ENCODE measurements at regions not wholly inside any gene's neighbourhood (a gene's known extent, or its start where the extent isn't known, plus 50 kb on each side); places are given as distances from the start of the nearest gene placed in this dataset.

DNA sequence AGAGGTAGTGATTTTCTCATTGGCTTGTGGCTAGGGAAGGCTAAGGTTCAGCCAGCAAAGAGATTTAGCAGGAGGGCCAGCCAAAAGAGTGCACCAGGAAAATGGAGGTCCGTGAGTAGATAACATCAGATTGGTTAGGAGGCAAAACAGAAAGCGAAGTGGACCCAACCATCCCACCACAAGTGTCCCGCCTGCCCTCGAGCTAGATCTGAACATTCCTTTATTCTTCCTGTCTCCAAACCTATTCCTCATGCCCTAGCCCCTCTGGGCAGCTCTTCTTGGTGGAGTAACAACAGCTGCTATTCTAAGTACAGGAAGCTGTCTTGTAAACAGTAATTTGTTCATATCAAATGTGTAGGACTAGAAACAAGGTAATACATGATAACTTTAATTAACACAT, 85.7 kb upstream of the BET1 start:
- CTCF ChIA-PET: interaction anchor here (3.6 to 5.3 kb wide), 2 partner anchors 188 to 201 kb away, joined by 29 to 45 read pairs; partner anchors contain the start of gene TFPI2
- FAIRE-seq: no peak
- WGBS (ENCODE audit: missing lambda C conversion rate): 87% methylated on average over 4 of the region's 4 CpGs

DNA sequence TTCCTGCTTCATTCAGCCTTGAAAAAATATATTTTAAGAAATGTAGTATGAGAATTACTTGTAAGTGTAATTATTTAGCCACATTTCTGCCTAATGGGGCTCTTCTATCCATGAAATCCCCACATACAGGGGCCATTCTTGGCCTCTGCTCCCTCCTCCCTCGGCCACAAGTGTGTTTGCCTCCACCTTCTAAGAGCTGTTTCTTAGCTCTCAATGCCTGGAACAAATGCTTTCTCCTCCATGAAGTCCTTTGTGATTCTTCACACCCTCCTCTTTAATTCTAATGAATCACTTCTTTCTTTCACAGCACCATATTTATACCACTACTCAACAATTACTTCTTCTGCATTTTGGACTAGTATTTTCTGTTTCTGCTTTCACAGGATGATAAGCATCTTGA, 88.8 kb upstream of the BET1 start:
- FAIRE-seq: no peak
- ChIA-PET CTCF (interaction anchor here (0.6 to 1.9 kb wide), 3 partner anchors 15 to 293 kb away, joined by 3 to 6 read pairs (median 3); no protein-coding TSS in a partner anchor), POLR2A (no interaction called here)
- TF ChIP-seq RFX5 (IDR thresholded peaks at IDR 0.05) (no peak), POLR2AphosphoS2 (conservative IDR thresholded peaks at IDR 0.05; ENCODE audit: low read length) (no peak), FOXS1 (CRISPR knock-in tag; IDR thresholded peaks at IDR 0.05) (no peak), HDAC2 (IDR thresholded peaks at IDR 0.05) (no peak), FOSL2 (IDR thresholded peaks at IDR 0.05) (no peak), FOSL2 (CRISPR knock-in tag; IDR thresholded peaks at IDR 0.05) (no peak), ESRRA (IDR thresholded peaks at IDR 0.05; ENCODE audit: borderline replicate concordance, low read length) (no peak), KDM5A (IDR thresholded peaks at IDR 0.05) (no peak), PHF8 (IDR thresholded peaks at IDR 0.05; ENCODE audit: borderline replicate concordance, low read depth) (no peak), POLR2A (IDR thresholded peaks at IDR 0.05; ENCODE audit: low read length) (no peak), HEYL (CRISPR knock-in tag; IDR thresholded peaks at IDR 0.05) (no peak), RNF2 (IDR thresholded peaks at IDR 0.05; ENCODE audit: borderline replicate concordance, low read depth) (no peak), EP300 (IDR thresholded peaks at IDR 0.05) (no peak), MYC (IDR thresholded peaks at IDR 0.05; ENCODE audit: borderline replicate concordance, low read length) (no peak), ZNF302 (CRISPR knock-in tag; IDR thresholded peaks at IDR 0.05) (no peak), CHD4 (IDR thresholded peaks at IDR 0.05; ENCODE audit: borderline replicate concordance) (no peak), HOXB13 (CRISPR knock-in tag; IDR thresholded peaks at IDR 0.05; ENCODE audit: low read depth) (no peak)
- TF ChIP-seq, protein P1, sequence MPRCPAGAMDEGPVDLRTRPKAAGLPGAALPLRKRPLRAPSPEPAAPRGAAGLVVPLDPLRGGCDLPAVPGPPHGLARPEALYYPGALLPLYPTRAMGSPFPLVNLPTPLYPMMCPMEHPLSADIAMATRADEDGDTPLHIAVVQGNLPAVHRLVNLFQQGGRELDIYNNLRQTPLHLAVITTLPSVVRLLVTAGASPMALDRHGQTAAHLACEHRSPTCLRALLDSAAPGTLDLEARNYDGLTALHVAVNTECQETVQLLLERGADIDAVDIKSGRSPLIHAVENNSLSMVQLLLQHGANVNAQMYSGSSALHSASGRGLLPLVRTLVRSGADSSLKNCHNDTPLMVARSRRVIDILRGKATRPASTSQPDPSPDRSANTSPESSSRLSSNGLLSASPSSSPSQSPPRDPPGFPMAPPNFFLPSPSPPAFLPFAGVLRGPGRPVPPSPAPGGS (IDR thresholded peaks at IDR 0.05): no peak
- TF ChIP-seq, protein P2, sequence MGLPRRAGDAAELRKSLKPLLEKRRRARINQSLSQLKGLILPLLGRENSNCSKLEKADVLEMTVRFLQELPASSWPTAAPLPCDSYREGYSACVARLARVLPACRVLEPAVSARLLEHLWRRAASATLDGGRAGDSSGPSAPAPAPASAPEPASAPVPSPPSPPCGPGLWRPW (IDR thresholded peaks at IDR 0.05): no peak
- WGBS (ENCODE audit: missing lambda C conversion rate): 73% methylated on average over 1 of the region's 1 CpG
- no peaks in the 10 kb centered on the region for H3K9me3 ChIP-seq
- H3K4me2 ChIP-seq: no peak overlapping the region
- DNase-seq (ENCODE audit: low read depth in 1 of 2, low spot score in 1 of 2): no peak
- ATAC-seq: no peak
- peaks cover 9% of the 10 kb centered on the region for H3K4me1 ChIP-seq
- H3K4me3 ChIP-seq: no peak overlapping the region
- no peak overlapping the region for H3K27ac ChIP-seq

More for the DNA sequence above, 85.7 kb upstream of the BET1 start:
- TF ChIP-seq TP53 (CRISPR knock-in tag; IDR thresholded peaks at IDR 0.05) (no peak), NR3C1 (IDR thresholded peaks at IDR 0.05) (no peak), MAFK (IDR thresholded peaks at IDR 0.05; ENCODE audit: partially characterized antibody) (no peak), NPAS2 (CRISPR knock-in tag; IDR thresholded peaks at IDR 0.05; ENCODE audit: borderline replicate concordance) (no peak), KDM1A (IDR thresholded peaks at IDR 0.05; ENCODE audit: low read depth) (no peak), KDM5A (IDR thresholded peaks at IDR 0.05) (no peak), FOXS1 (CRISPR knock-in tag; IDR thresholded peaks at IDR 0.05) (no peak)
- TF ChIP-seq, protein P2 (IDR thresholded peaks at IDR 0.05): no peak
- Histone ChIP-seq H3K9me3 (no peaks in the 10 kb centered on the region), H3K4me2 (no peak overlapping the region), H3K4me1 (peaks cover 15% of the 10 kb centered on the region), H3K27ac (peak overlapping the region in 1 of 2 experiments; percentile 82; a peak in 2 of 6 replicates), H3K4me3 (no peak overlapping the region)
- DNase-seq (ENCODE audit: low read depth in 1 of 2, low spot score in 1 of 2): no peak
- POLR2A ChIA-PET: no interaction called here
- ATAC-seq: no peak

DNA sequence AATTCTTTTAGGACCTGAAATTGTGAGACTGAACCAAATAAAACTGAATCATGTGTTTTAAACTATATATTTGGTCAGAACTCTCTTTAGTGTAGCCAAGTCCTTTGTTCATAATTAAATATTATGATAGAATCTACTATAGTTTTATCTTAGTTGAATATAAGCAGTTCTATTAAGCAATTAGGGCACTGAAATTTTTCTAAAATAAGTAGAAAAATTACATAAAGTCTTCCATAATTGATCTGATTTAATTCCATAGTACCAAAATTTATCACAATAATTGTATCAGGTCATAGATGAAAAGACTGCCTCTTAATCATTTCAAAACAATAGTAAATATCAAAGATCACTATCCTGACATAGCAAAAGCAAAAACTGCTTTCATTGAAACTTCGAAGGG, 90.1 kb upstream of the BET1 start:
- Histone ChIP-seq H3K4me3 (no peak overlapping the region), H3K4me1 (no peaks in the 10 kb centered on the region), H3K9me3 (no peaks in the 10 kb centered on the region), H3K4me2 (no peak overlapping the region), H3K27ac (no peak overlapping the region)
- 67% methylated on average over 1 of the region's 1 CpG for WGBS (ENCODE audit: missing lambda C conversion rate)
- ATAC-seq: no peak
- ChIA-PET CTCF (interaction anchor here (0.7 to 1.9 kb wide), 4 partner anchors 17 to 472 kb away, joined by 3 to 6 read pairs (median 4); partner anchors contain the start of gene TFPI2), POLR2A (no interaction called here)
- TF ChIP-seq SMC3 (IDR thresholded peaks at IDR 0.05) (no peak), PHF8 (IDR thresholded peaks at IDR 0.05; ENCODE audit: borderline replicate concordance, low read depth) (no peak), ZNF302 (CRISPR knock-in tag; IDR thresholded peaks at IDR 0.05) (no peak), HEYL (CRISPR knock-in tag; IDR thresholded peaks at IDR 0.05) (no peak), TFCP2L1 (CRISPR knock-in tag; IDR thresholded peaks at IDR 0.05) (no peak), MAZ (IDR thresholded peaks at IDR 0.05; ENCODE audit: borderline replicate concordance, low read depth, low read length) (no peak)
- TF ChIP-seq, protein P3, sequence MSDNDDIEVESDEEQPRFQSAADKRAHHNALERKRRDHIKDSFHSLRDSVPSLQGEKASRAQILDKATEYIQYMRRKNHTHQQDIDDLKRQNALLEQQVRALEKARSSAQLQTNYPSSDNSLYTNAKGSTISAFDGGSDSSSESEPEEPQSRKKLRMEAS (IDR thresholded peaks at IDR 0.05): no peak
- FAIRE-seq: peak; percentile 28
- no peak for DNase-seq (ENCODE audit: low read depth in 1 of 2, low spot score in 1 of 2)
